IPS-NIHi7 (cell line): ENCODE measurements at regions not wholly inside any gene's neighbourhood (a gene's known extent, or its start where the extent isn't known, plus 50 kb on each side); places are given as distances from the start of the nearest gene placed in this dataset.

Source experiments
- DNase-seq: peaks from one replicate; pipeline ENCODE4 v3.0.0; 2012; ENCODE audit warnings: mixed read lengths; ENCODE audit errors: extremely low spot score

- no peak for DNase-seq
These were observed 363.5 kb downstream of the DEPDC1B start for GRCh38 chr5:60336491-60336890.

- DNase-seq = no peak
These were observed 364.1 kb downstream of the DEPDC1B start for GRCh38 chr5:60335913-60336312.

GRCh38 chr5:60334281-60334713 lies 365.7 kb downstream of the DEPDC1B start:
- DNase-seq = no peak

- no peak for DNase-seq
These were observed 366.9 kb downstream of the DEPDC1B start for GRCh38 chr5:60333005-60333571.

GRCh38 chr5:60332244-60333004 lies 367.5 kb downstream of the DEPDC1B start:
- no peak for DNase-seq

- DNase-seq = no peak
These were observed 369.7 kb downstream of the DEPDC1B start for GRCh38 chr5:60330236-60330635.

- DNase-seq = no peak
These were observed 374.1 kb downstream of the DEPDC1B start for GRCh38 chr5:60325870-60326269.

GRCh38 chr5:60323596-60323995 lies 376.4 kb downstream of the DEPDC1B start:
- peak; percentile 43 for DNase-seq

GRCh38 chr5:60312098-60312497 lies 387.9 kb downstream of the DEPDC1B start:
- DNase-seq = no peak

GRCh38 chr5:60299944-60300343 lies 400.0 kb downstream of the DEPDC1B start:
- no peak for DNase-seq

GRCh38 chr5:60297658-60298057 lies 402.3 kb downstream of the DEPDC1B start:
- DNase-seq = no peak

GRCh38 chr5:60295423-60295822 lies 401.9 kb upstream of the PDE4D start:
- DNase-seq = peak; percentile 48

- no peak for DNase-seq
These were observed 400.0 kb upstream of the PDE4D start for GRCh38 chr5:60293518-60293917.

- DNase-seq = peak; percentile 82
These were observed 393.7 kb upstream of the PDE4D start for GRCh38 chr5:60287174-60287771.

GRCh38 chr5:60285910-60286309 lies 392.4 kb upstream of the PDE4D start:
- no peak for DNase-seq

GRCh38 chr5:60280943-60281342 lies 387.4 kb upstream of the PDE4D start:
- DNase-seq = no peak

GRCh38 chr5:60277941-60278340 lies 384.4 kb upstream of the PDE4D start:
- no peak for DNase-seq

GRCh38 chr5:60274747-60275146 lies 381.2 kb upstream of the PDE4D start:
- no peak for DNase-seq

GRCh38 chr5:60271517-60271916 lies 378.0 kb upstream of the PDE4D start:
- DNase-seq = no peak

- DNase-seq = no peak
These were observed 374.4 kb upstream of the PDE4D start for GRCh38 chr5:60267907-60268306.

- DNase-seq = no peak
These were observed 369.8 kb upstream of the PDE4D start for GRCh38 chr5:60263346-60263745.

GRCh38 chr5:60262576-60263295 lies 369.2 kb upstream of the PDE4D start:
- DNase-seq = no peak
